Neural cell (in vitro differentiated cells): ENCODE measurements at regions not wholly inside any gene's neighbourhood (a gene's known extent, or its start where the extent isn't known, plus 50 kb on each side); places are given as distances from the start of the nearest gene placed in this dataset.

Experiments
- H2AFZ ChIP-seq: fragments of 200-600, 300-800 bp; sonication (generic), shearing (Covaris generic); 2 replicates; pipeline ENCODE4 v1.6.0; 2014; ENCODE audit warnings: low read depth, mild to moderate bottlenecking, antibody characterized with exemption, low read length, moderate library complexity
- H3F3A ChIP-seq: fragments of 200-600 bp; shearing (Covaris generic); 2 replicates; pipeline ENCODE4 v1.6.1; 2016; ENCODE audit warnings: mild to moderate bottlenecking, moderate library complexity, mixed read lengths, antibody characterized with exemption, low read length; ENCODE audit not compliant: insufficient read depth, poor library complexity, severe bottlenecking
- H3K27ac ChIP-seq: fragments of 200-600, 300-800 bp; sonication (generic), shearing (Covaris generic); 2 replicates; pipeline ENCODE4 v1.5.1; 2014; ENCODE audit warnings: mild to moderate bottlenecking, low read length, moderate library complexity
- H3K27me3 ChIP-seq: fragments of 300-800, 200-600 bp; sonication (generic), shearing (Covaris generic); 2 replicates; pipeline ENCODE4 v1.6.0; 2014; ENCODE audit warnings: mild to moderate bottlenecking, low read depth, low read length, moderate library complexity; ENCODE audit not compliant: insufficient read depth
- H3K36me3 ChIP-seq: fragments of 300-800, 200-600 bp; sonication (generic), shearing (Covaris generic); 2 replicates; pipeline ENCODE4 v1.5.1; 2014; ENCODE audit warnings: mild to moderate bottlenecking, antibody characterized with exemption, low read length, moderate library complexity; ENCODE audit not compliant: insufficient read depth
- H3K4me2 ChIP-seq: fragments of 300-800, 200-600 bp; sonication (generic), shearing (Covaris generic); 2 replicates; pipeline ENCODE4 v1.6.0; 2014; ENCODE audit warnings: mild to moderate bottlenecking, low read length
- H3K4me3 ChIP-seq: fragments of 300-800, 200-600 bp; sonication (generic), shearing (Covaris generic); 2 replicates; pipeline ENCODE4 v1.5.1; 2014; ENCODE audit warnings: mild to moderate bottlenecking, low read length, moderate library complexity
- H3K79me2 ChIP-seq: fragments of 200-600 bp; shearing (Covaris generic); replicated peaks from 2 replicates; pipeline ENCODE4 v1.6.0; 2014; ENCODE audit warnings: mild to moderate bottlenecking, low read length, moderate library complexity; ENCODE audit not compliant: insufficient read depth
- H3K9ac ChIP-seq: fragments of 300-800, 200-600 bp; sonication (generic), shearing (Covaris generic); 2 replicates; pipeline ENCODE4 v1.6.1; 2016; ENCODE audit warnings: mild to moderate bottlenecking, low read length, mixed read lengths
- H3K9me2 ChIP-seq: fragments of 200-600 bp; shearing (Covaris generic); 2 replicates; pipeline ENCODE4 v1.6.1; 2016; ENCODE audit warnings: mild to moderate bottlenecking, low read length, mixed read lengths; ENCODE audit not compliant: insufficient read depth
- H3K9me3 ChIP-seq: fragments of 200-600, 300-800 bp; sonication (generic), shearing (Covaris generic); 2 replicates; pipeline ENCODE4 v1.6.1; 2016; ENCODE audit warnings: mild to moderate bottlenecking, mixed run types, low read length, moderate library complexity, mixed read lengths
- H4K20me1 ChIP-seq: fragments of 200-600 bp; shearing (Covaris generic); 2 replicates; pipeline ENCODE4 v1.6.1; 2016; ENCODE audit warnings: mild to moderate bottlenecking, mixed run types; ENCODE audit not compliant: insufficient read depth
- CTCF ChIP-seq: fragments of 450-650 bp; IDR thresholded peaks from 2 replicates; pipeline ENCODE4 v1.5.1; 2014; ENCODE audit warnings: antibody characterized with exemption, mild to moderate bottlenecking, moderate library complexity; ENCODE audit not compliant: poor library complexity, severe bottlenecking
- EP300 ChIP-seq: fragments of 450-650 bp; conservative IDR thresholded peaks from 2 replicates; pipeline ENCODE4 v1.6.1; 2014; ENCODE audit warnings: antibody characterized with exemption, mild to moderate bottlenecking, moderate library complexity; ENCODE audit not compliant: poor library complexity, severe bottlenecking
- EZH2 ChIP-seq: fragments of 200-600, 300-800 bp; shearing (Covaris generic), sonication (generic); IDR thresholded peaks from 2 replicates; pipeline ENCODE4 v1.6.1; 2014; ENCODE audit warnings: antibody characterized with exemption, low read length, borderline replicate concordance, mild to moderate bottlenecking; ENCODE audit not compliant: insufficient read depth, poor library complexity, severe bottlenecking
- MXI1 ChIP-seq: fragments of 450-650 bp; conservative IDR thresholded peaks from 2 replicates; pipeline ENCODE4 v1.6.1; 2014; ENCODE audit warnings: antibody characterized with exemption, mild to moderate bottlenecking; ENCODE audit not compliant: poor library complexity, severe bottlenecking
- POLR2AphosphoS5 ChIP-seq: IDR thresholded peaks from 2 replicates; pipeline ENCODE4 v1.6.1; 2012
- RAD21 ChIP-seq: fragments of 450-650 bp; conservative IDR thresholded peaks from 2 replicates; pipeline ENCODE4 v1.6.1; 2014; ENCODE audit warnings: antibody characterized with exemption, mild to moderate bottlenecking, moderate library complexity
- REST ChIP-seq: IDR thresholded peaks from 2 replicates; pipeline ENCODE4 v1.6.1; 2012; ENCODE audit warnings: borderline replicate concordance
- SMC3 ChIP-seq: fragments of 450-650 bp; conservative IDR thresholded peaks from 2 replicates; pipeline ENCODE4 v1.6.1; 2014; ENCODE audit warnings: antibody characterized with exemption, mild to moderate bottlenecking, moderate library complexity; ENCODE audit not compliant: poor library complexity
- TAF1 ChIP-seq: IDR thresholded peaks from 2 replicates; pipeline ENCODE4 v1.6.1; 2012; ENCODE audit warnings: low read depth

GRCh38 chr1:78214334-78214733 lies 168.6 kb downstream of the GIPC2 start:
- Histone ChIP-seq H3F3A (no peaks in the 10 kb centered on the region), H2AFZ (no peak overlapping the region), H4K20me1 (no peaks in the 10 kb centered on the region), H3K4me2 (no peak overlapping the region), H3K27ac (no peak overlapping the region), H3K79me2 (no peaks in the 10 kb centered on the region), H3K4me3 (no peak overlapping the region), H3K36me3 (no peaks in the 10 kb centered on the region), H3K9me2 (no peaks in the 10 kb centered on the region), H3K27me3 (no peaks in the 10 kb centered on the region), H3K9me3 (no peaks in the 10 kb centered on the region), H3K9ac (no peak overlapping the region)
- no peak for TF ChIP-seq CTCF
- TF ChIP-seq MXI1: no peak

- Histone ChIP-seq H4K20me1 (no peaks in the 10 kb centered on the region), H3K79me2 (no peaks in the 10 kb centered on the region), H3F3A (no peaks in the 10 kb centered on the region), H3K9ac (no peak overlapping the region), H3K9me3 (no peaks in the 10 kb centered on the region), H3K36me3 (no peaks in the 10 kb centered on the region), H3K27ac (no peak overlapping the region), H3K9me2 (no peaks in the 10 kb centered on the region), H2AFZ (no peak overlapping the region), H3K4me2 (no peak overlapping the region), H3K4me3 (no peak overlapping the region), H3K27me3 (no peaks in the 10 kb centered on the region)
- TF ChIP-seq RAD21 (no peak), REST (no peak), TAF1 (no peak), EZH2 (no peak), POLR2AphosphoS5 (no peak), SMC3 (no peak), CTCF (no peak), EP300 (no peak), MXI1 (no peak)
Measured at GRCh38 chr1:78222225-78222959, 176.6 kb downstream of the GIPC2 start.
